ENCODE measurements at regions not wholly inside any gene's neighbourhood (a gene's known extent, or its start where the extent isn't known, plus 50 kb on each side); places are given as distances from the start of the nearest gene placed in this dataset.
"Not testable (repeated sequence)": the region's sequence is repeated elsewhere in the genome, so short reads cannot be mapped to it uniquely, and the experiment has no call there.

DNA sequence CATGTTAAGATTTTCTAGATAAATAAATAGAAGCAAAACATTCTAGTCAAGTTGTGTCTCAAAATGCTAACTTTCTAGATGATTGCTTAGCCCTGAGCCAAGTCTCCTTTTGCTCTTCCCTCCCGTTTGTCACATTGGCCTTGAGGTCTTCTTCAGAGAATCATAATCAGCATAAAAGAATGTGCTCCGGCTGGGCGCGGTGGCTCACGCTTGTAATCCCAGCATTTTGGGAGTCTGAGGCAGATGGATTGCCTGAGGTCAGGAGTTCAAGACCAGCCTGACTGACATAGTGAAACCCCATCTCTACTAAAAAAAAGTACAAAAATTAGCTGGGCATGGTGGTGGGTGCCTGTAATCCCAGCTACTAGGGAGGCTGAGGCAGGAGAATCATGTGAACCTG, 182.3 kb downstream of the NRIP1 start:
- TF ChIP-seq, protein P1, sequence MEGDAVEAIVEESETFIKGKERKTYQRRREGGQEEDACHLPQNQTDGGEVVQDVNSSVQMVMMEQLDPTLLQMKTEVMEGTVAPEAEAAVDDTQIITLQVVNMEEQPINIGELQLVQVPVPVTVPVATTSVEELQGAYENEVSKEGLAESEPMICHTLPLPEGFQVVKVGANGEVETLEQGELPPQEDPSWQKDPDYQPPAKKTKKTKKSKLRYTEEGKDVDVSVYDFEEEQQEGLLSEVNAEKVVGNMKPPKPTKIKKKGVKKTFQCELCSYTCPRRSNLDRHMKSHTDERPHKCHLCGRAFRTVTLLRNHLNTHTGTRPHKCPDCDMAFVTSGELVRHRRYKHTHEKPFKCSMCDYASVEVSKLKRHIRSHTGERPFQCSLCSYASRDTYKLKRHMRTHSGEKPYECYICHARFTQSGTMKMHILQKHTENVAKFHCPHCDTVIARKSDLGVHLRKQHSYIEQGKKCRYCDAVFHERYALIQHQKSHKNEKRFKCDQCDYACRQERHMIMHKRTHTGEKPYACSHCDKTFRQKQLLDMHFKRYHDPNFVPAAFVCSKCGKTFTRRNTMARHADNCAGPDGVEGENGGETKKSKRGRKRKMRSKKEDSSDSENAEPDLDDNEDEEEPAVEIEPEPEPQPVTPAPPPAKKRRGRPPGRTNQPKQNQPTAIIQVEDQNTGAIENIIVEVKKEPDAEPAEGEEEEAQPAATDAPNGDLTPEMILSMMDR (IDR thresholded peaks at IDR 0.05) = not testable (repeated sequence)
- TF ChIP-seq POLR2A (IDR thresholded peaks at IDR 0.05) = not testable (repeated sequence)
